ENCODE measurements at regions not wholly inside any gene's neighbourhood (a gene's known extent, or its start where the extent isn't known, plus 50 kb on each side); places are given as distances from the start of the nearest gene placed in this dataset.

DNA sequence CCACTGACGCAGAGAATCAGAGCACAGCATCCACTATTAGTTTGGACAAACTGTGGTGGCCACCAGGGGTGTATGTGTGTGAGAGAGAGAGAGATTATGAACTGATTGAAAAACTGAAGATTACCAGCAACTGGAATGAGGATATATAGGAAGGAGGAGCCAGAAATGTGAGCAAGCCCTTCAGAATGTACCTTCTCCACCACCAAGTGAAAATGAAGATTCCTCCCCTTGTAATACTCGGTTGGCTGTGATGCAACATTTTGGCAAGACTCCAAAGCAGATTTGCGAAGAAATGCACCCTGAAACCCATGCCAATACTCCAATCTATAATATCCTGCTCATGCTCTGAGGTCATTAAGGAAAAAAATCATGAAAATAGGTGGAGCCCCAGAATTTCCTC is 121.2 kb upstream of the SLC35G4 start:
- TF ChIP-seq, protein P1, sequence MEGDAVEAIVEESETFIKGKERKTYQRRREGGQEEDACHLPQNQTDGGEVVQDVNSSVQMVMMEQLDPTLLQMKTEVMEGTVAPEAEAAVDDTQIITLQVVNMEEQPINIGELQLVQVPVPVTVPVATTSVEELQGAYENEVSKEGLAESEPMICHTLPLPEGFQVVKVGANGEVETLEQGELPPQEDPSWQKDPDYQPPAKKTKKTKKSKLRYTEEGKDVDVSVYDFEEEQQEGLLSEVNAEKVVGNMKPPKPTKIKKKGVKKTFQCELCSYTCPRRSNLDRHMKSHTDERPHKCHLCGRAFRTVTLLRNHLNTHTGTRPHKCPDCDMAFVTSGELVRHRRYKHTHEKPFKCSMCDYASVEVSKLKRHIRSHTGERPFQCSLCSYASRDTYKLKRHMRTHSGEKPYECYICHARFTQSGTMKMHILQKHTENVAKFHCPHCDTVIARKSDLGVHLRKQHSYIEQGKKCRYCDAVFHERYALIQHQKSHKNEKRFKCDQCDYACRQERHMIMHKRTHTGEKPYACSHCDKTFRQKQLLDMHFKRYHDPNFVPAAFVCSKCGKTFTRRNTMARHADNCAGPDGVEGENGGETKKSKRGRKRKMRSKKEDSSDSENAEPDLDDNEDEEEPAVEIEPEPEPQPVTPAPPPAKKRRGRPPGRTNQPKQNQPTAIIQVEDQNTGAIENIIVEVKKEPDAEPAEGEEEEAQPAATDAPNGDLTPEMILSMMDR (IDR thresholded peaks at IDR 0.05), result no peak
- no peak for TF ChIP-seq POLR2A (IDR thresholded peaks at IDR 0.05)

Data from right lobe of liver (tissue), 4 donors.